ENCODE measurements at regions not wholly inside any gene's neighbourhood (a gene's known extent, or its start where the extent isn't known, plus 50 kb on each side); places are given as distances from the start of the nearest gene placed in this dataset.

GRCh38 chr10:131574363-131574706 lies 262.8 kb upstream of the TCERG1L start:
- no peak for TF ChIP-seq CTCF (IDR thresholded peaks at IDR 0.05)
- TF ChIP-seq POLR2A (IDR thresholded peaks at IDR 0.05; ENCODE audit: low read length), result no peak
